ENCODE measurements at regions not wholly inside any gene's neighbourhood (a gene's known extent, or its start where the extent isn't known, plus 50 kb on each side); places are given as distances from the start of the nearest gene placed in this dataset.

DNA sequence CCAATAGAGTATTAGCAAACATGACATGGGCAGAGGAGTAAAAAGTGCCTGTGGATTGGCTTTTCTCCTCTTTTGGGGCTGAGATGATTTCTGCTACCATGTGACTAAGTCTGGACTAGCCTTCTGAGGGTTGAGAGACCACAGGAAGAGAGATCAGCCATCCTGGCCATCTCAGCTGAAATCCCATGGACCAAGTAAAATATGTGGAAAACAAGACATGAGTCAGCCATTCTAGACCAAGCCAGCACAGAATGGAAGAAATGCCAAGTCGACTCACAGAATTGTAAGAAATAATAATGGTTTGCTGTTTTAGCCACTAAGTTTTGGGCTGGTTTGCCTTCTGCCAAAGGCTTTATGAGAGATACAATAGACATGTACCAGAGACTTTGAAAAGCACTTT lies 377.8 kb downstream of the CHSY3 start:
- Histone ChIP-seq H3K36me3 (ENCODE audit: control insufficient read depth, insufficient read depth, low read length) (no peaks in the 10 kb centered on the region), H3K27me3 (ENCODE audit: control insufficient read depth, insufficient read depth, low read length) (no peaks in the 10 kb centered on the region), H3K4me3 (ENCODE audit: low read depth, low read length) (no peak overlapping the region)
- CTCF ChIA-PET: no interaction called here
- peak; percentile 17 for DNase-seq (ENCODE audit: low read depth)
- POLR2A ChIA-PET: no interaction called here
- TF ChIP-seq, protein P1, sequence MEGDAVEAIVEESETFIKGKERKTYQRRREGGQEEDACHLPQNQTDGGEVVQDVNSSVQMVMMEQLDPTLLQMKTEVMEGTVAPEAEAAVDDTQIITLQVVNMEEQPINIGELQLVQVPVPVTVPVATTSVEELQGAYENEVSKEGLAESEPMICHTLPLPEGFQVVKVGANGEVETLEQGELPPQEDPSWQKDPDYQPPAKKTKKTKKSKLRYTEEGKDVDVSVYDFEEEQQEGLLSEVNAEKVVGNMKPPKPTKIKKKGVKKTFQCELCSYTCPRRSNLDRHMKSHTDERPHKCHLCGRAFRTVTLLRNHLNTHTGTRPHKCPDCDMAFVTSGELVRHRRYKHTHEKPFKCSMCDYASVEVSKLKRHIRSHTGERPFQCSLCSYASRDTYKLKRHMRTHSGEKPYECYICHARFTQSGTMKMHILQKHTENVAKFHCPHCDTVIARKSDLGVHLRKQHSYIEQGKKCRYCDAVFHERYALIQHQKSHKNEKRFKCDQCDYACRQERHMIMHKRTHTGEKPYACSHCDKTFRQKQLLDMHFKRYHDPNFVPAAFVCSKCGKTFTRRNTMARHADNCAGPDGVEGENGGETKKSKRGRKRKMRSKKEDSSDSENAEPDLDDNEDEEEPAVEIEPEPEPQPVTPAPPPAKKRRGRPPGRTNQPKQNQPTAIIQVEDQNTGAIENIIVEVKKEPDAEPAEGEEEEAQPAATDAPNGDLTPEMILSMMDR (IDR thresholded peaks at IDR 0.05; ENCODE audit: insufficient read depth, low read depth, low read length): no peak

DNA sequence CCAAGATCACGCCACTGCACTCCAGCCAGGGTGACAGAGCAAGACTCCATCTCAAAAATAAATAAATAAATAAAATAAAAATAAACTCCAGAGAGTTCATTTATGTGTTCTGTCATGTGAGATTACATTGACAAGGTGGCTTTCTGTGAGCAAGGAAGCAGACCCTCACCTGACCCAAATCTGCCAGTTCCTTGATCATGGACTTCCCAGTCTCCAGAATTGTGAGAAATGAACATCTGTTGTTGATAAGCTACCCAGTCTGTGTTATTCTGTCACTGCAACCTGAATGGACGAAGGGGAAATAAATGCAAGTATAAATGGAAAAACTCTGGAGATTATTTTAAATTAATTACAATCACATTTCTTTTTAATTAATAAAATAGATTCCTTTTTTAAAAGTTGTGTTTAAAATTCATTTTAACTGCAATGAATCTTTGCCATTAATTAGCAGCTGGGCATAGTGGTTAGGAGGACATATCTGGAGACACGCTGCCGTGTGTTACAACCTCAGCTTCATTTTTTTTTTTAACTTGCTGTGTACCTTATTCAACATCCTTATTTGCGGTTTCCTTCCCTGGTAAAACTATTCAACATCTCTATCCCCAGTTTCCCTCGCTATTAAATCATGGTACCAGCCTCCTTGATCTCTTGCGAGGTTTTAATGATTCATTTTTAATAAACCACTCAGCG lies 376.4 kb downstream of the CHSY3 start:
- POLR2A ChIA-PET: no interaction called here

DNA sequence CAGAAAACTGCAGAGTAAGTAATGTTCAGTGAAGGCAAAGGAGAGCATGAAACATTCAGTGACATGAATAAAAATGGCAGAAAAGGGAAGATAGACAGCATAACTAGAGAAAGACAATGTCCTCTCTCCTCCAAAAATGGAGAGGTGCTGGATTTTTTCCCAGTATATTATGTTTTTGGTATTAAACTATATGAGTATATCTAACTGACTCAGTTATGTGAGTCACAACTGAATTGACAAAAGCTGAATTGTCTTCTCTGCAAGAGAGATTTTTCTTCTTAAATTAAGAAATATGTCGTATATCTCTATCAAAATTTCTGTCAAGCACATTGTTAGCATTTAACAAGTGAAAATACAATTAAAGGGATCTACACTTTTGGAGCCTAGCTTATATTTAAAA lies 375.1 kb downstream of the CHSY3 start:
- CTCF ChIA-PET: no interaction called here
- Histone ChIP-seq H3K4me3 (ENCODE audit: low read depth, low read length) (no peak overlapping the region), H3K27me3 (ENCODE audit: control insufficient read depth, insufficient read depth, low read length) (no peaks in the 10 kb centered on the region), H3K36me3 (ENCODE audit: control insufficient read depth, insufficient read depth, low read length) (no peaks in the 10 kb centered on the region)
- TF ChIP-seq, protein P1 (IDR thresholded peaks at IDR 0.05; ENCODE audit: insufficient read depth, low read depth, low read length): no peak
- no peak for DNase-seq (ENCODE audit: low read depth)
- POLR2A ChIA-PET: no interaction called here

More for the DNA sequence above, 376.4 kb downstream of the CHSY3 start:
- TF ChIP-seq, protein P1 (IDR thresholded peaks at IDR 0.05; ENCODE audit: insufficient read depth, low read depth, low read length): no peak
- CTCF ChIA-PET: no interaction called here
- H3K36me3 ChIP-seq (ENCODE audit: control insufficient read depth, insufficient read depth, low read length): no peaks in the 10 kb centered on the region
- DNase-seq (ENCODE audit: low read depth): no peak
- H3K4me3 ChIP-seq (ENCODE audit: low read depth, low read length): no peak overlapping the region
- H3K27me3 ChIP-seq (ENCODE audit: control insufficient read depth, insufficient read depth, low read length): no peaks in the 10 kb centered on the region

DNA sequence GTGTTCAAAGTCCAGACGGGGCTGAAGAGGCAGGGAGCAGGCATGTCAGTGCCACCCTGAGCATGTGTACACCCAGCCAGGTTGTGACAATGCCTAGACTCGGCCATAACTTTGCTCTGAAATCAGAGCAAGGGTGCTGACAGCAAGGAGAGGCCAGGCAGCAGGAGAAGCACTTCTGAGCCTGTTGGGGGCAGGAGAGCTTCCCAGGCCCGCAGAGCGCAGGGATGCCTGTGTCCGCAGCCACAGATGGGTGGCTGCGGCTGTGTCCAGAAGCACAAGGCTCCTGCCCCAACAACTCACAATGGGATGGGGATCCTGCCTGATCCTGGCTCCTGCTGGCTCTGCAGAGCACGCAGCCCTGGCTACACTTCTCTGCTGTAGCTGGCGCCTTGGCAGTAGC lies 373.9 kb downstream of the CHSY3 start:
- TF ChIP-seq, protein P1 (IDR thresholded peaks at IDR 0.05; ENCODE audit: insufficient read depth, low read depth, low read length): no peak
- no peaks in the 10 kb centered on the region for H3K27me3 ChIP-seq (ENCODE audit: control insufficient read depth, insufficient read depth, low read length)
- DNase-seq (ENCODE audit: low read depth): no peak
- CTCF ChIA-PET: no interaction called here
- no peak overlapping the region for H3K4me3 ChIP-seq (ENCODE audit: low read depth, low read length)
- H3K36me3 ChIP-seq (ENCODE audit: control insufficient read depth, insufficient read depth, low read length): no peaks in the 10 kb centered on the region
- POLR2A ChIA-PET: no interaction called here

DNA sequence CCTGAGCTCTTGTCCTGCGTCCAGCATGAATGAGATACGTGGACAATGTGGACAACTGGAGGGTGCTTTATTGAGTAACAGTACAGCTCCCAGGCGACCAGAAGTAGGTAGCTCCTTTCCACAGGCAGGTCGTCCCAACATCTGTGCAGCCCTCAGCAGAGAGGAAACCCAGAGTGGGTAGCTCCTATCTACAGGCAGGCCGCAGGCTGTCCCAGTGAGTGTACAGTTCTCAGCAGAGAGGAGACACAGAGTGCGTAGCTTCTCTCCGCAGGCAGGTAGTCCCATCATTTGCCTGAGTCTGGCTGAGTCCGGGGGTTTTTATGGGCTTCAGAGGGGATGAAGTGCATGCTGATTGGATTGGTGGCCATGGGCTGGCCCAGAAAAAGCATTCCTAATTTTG lies 373.3 kb downstream of the CHSY3 start:
- CTCF ChIA-PET: no interaction called here

More for the DNA sequence above, 373.3 kb downstream of the CHSY3 start:
- H3K36me3 ChIP-seq (ENCODE audit: control insufficient read depth, insufficient read depth, low read length): no peaks in the 10 kb centered on the region
- DNase-seq (ENCODE audit: low read depth): no peak
- TF ChIP-seq, protein P1 (IDR thresholded peaks at IDR 0.05; ENCODE audit: insufficient read depth, low read depth, low read length): no peak
- no peak overlapping the region for H3K4me3 ChIP-seq (ENCODE audit: low read depth, low read length)
- POLR2A ChIA-PET: no interaction called here
- H3K27me3 ChIP-seq (ENCODE audit: control insufficient read depth, insufficient read depth, low read length): no peaks in the 10 kb centered on the region
